ENCODE measurements at regions not wholly inside any gene's neighbourhood (a gene's known extent, or its start where the extent isn't known, plus 50 kb on each side); places are given as distances from the start of the nearest gene placed in this dataset.

DNA sequence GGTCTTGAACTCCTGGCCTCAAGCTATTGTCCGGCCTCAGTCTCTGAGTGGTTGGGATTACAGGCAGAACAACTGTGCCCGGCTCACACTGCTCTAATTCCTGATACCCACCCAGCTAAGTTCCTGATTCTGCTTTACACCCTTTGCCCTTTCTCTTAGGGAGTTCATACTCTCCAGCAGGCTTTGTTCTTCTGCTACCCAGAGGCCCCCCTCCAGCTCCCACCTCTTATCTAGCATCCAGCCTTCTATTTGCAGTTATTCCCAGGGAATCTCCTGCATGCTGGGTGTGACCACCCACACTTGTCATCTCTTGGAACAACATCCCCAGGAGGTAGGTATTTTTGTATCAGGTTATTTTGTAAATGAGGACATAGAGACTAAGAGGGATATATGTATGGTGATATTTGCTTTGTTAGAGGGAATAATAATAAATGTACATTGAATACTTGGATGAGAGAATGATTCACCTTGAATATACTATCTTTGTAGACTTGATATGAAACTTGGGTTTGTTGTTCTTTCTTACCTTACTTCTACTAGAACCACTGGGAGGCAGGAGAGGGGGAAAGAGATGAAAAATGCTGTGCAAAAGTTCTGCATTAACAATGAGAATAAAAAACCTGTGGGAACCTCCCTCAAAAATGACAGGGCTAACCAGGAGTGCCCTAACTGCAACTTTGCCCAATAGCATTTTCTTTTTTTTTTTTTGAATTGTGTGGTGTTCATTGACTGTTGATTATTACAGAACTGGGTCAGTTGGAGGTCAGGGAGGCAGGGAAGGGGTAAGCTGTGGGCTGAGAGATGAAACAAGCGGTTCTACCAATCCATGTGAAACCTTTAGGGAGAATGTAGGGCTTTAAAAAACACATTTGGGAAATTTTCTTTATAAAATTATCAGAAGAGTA lies 157.4 kb downstream of the SPRY1 start:
- Histone ChIP-seq H3K36me3 (no peaks in the 10 kb centered on the region), H3K4me1 (peaks cover 0 to 30% (median 13%) of the 10 kb centered on the region in 6 donors), H3K9me3 (peaks cover 0 to 11% (median 2%) of the 10 kb centered on the region in 8 donors), H3K27ac (peak overlapping the region in 1 of 8 donors; percentile 61), H3K4me3 (no peak overlapping the region), H3K27me3 (replicated peaks in 1 of 7) (no peaks in the 10 kb centered on the region)
- TF ChIP-seq POLR2A (IDR thresholded peaks at IDR 0.05), result no peak
- intact Hi-C loops (cut with DNase I; ENCODE audit: low total_unique reads), result no loop called here
- 70 to 94% (median 78%) methylated on average over 3 of the region's 3 CpGs for WGBS, 5 donors
- no peak for DNase-seq

DNA sequence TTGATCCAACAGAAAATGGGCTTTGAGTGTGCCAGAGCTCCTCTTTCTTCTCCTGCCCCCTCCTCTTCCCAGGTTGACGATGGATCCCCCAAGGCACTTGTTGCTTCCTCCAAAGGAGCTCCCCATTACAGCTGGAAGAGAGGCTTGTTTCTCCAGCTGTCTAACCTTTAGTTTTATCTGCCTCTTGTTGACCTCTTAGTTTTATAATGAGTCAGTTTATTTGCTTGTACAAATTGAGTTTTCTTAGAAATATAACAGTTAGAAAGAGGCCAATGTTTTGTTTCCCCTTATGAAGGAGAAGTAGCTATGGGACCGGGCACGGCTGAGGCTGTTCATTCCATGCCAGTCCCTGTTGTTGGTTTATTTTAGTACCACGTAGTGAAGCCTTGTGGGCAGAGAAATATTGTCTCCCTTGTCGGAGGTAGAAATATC lies 158.2 kb downstream of the SPRY1 start:
- Histone ChIP-seq H3K27ac (peak overlapping the region in 7 of 8 donors; percentile 9 to 63 (median 59)), H3K4me3 (no peak overlapping the region), H3K4me1 (peaks cover 0 to 30% (median 13%) of the 10 kb centered on the region in 6 donors), H3K36me3 (no peaks in the 10 kb centered on the region), H3K27me3 (replicated peaks in 1 of 7) (no peaks in the 10 kb centered on the region), H3K9me3 (peaks cover 0 to 4% (median under 1%) of the 10 kb centered on the region in 8 donors)
- no peak for DNase-seq
- 38 to 66% (median 57%) methylated on average over 5 of the region's 5 CpGs for WGBS, 5 donors
- no peak for TF ChIP-seq POLR2A (IDR thresholded peaks at IDR 0.05)
- TF ChIP-seq, protein P1, sequence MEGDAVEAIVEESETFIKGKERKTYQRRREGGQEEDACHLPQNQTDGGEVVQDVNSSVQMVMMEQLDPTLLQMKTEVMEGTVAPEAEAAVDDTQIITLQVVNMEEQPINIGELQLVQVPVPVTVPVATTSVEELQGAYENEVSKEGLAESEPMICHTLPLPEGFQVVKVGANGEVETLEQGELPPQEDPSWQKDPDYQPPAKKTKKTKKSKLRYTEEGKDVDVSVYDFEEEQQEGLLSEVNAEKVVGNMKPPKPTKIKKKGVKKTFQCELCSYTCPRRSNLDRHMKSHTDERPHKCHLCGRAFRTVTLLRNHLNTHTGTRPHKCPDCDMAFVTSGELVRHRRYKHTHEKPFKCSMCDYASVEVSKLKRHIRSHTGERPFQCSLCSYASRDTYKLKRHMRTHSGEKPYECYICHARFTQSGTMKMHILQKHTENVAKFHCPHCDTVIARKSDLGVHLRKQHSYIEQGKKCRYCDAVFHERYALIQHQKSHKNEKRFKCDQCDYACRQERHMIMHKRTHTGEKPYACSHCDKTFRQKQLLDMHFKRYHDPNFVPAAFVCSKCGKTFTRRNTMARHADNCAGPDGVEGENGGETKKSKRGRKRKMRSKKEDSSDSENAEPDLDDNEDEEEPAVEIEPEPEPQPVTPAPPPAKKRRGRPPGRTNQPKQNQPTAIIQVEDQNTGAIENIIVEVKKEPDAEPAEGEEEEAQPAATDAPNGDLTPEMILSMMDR (IDR thresholded peaks at IDR 0.05 in 8 of 11, conservative IDR thresholded peaks at IDR 0.05 in 3 of 11), result no peak
- TF ChIP-seq POLR2AphosphoS5 (IDR thresholded peaks at IDR 0.05), result no peak
- intact Hi-C loops (cut with DNase I; ENCODE audit: low total_unique reads), result no loop called here

DNA sequence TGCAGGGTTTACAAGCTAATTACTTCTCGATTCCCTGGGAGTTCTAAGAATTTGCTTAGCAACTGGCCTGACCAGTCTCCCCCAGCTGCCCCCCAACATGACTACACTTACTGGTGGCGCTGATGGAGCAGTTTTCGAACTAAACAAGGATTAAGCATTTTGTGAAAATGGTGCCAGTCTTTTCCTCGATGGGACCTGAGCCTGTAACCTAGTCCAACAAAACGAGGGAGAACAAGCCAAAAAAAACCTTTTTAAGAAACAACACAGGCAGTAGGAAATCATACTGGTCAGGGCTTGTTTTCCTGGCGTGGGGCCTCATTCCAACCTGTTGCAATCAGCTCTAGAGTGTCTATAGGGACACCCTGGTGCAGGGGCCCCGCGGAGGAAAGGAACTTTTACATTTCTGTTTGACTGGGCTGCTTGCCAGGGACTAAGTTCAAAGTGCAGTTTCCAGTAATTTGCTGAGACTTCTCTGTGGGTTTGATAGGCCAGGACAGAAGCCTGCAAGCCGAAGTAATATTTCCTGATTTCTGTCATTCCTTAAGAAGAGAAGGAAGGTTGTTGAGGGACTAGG lies 158.7 kb downstream of the SPRY1 start:
- H3K27me3 ChIP-seq (replicated peaks in 1 of 7), result no peaks in the 10 kb centered on the region
- no peaks in the 10 kb centered on the region for H3K36me3 ChIP-seq
- peak overlapping the region; percentile 9 to 63 (median 52) for H3K27ac ChIP-seq
- 24 to 33% (median 31%) methylated on average over 9 of the region's 9 CpGs for WGBS, 5 donors
- H3K9me3 ChIP-seq, result no peaks in the 10 kb centered on the region
- peaks cover 0 to 30% (median 13%) of the 10 kb centered on the region in 6 donors for H3K4me1 ChIP-seq
- no peak overlapping the region for H3K4me3 ChIP-seq
- no peak for TF ChIP-seq POLR2AphosphoS5 (IDR thresholded peaks at IDR 0.05)
- TF ChIP-seq POLR2A (IDR thresholded peaks at IDR 0.05), result no peak
- TF ChIP-seq, protein P1 (IDR thresholded peaks at IDR 0.05 in 8 of 11, conservative IDR thresholded peaks at IDR 0.05 in 3 of 11), result no peak
- intact Hi-C loops (cut with DNase I; ENCODE audit: low total_unique reads), result no loop called here
- DNase-seq, result no peak

DNA sequence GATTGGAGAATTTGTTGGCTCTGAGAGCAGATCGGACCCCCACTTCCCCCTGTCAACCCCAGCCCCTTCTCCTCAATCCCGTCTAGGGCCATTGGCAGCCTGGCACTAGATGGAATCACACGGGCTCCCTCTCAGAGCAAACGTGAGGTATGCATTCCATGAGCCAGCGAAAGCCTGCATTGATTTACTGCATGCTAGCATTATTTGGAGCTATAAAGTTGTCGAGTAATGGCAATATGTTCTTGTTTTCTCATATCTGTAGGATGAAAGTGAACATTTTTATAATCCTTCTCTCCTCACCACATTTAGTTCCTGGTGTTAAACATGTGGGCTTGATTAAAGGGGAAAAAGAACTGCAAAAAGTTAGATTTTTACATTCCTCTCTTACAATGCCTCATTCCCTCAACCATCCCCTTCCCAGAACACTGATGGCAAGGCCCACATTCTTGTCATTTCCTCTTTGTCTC lies 159.2 kb downstream of the SPRY1 start:
- Histone ChIP-seq H3K27ac (peak overlapping the region in 7 of 8 donors; percentile 27 to 63 (median 59)), H3K9me3 (no peaks in the 10 kb centered on the region), H3K4me3 (no peak overlapping the region), H3K36me3 (no peaks in the 10 kb centered on the region), H3K4me1 (peaks cover 0 to 30% (median 13%) of the 10 kb centered on the region in 6 donors), H3K27me3 (replicated peaks in 1 of 7) (no peaks in the 10 kb centered on the region)
- TF ChIP-seq, protein P1 (IDR thresholded peaks at IDR 0.05 in 8 of 11, conservative IDR thresholded peaks at IDR 0.05 in 3 of 11), result no peak
- no peak for TF ChIP-seq POLR2AphosphoS5 (IDR thresholded peaks at IDR 0.05)
- TF ChIP-seq POLR2A (IDR thresholded peaks at IDR 0.05), result no peak
- 49 to 73% (median 63%) methylated on average over 6 of the region's 6 CpGs for WGBS, 5 donors
- intact Hi-C loops (cut with DNase I; ENCODE audit: low total_unique reads), result no loop called here
- DNase-seq, result no peak
